ENCODE measurements at regions not wholly inside any gene's neighbourhood (a gene's known extent, or its start where the extent isn't known, plus 50 kb on each side); places are given as distances from the start of the nearest gene placed in this dataset.

DNA sequence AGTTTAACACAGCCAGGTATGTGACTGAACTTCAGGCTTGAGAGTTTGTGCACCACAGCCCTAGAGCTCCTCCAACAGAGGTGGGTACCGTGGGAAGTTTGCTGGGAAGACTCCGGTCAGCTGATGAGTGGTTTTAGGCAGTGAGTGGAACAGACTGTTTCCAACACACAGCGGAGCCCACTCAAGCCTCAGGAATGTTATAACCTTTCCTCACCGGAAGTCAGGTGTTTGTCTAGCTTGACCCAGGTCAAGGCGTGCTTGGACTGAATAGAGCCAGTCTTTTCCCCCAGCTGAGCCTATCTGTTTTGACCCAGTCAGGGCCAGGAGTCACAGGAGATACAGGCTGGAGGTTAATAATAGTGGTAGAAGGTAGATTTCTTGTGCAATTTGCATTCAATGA lies 138.4 kb upstream of the PARP11 start:
- TF ChIP-seq, protein P1, sequence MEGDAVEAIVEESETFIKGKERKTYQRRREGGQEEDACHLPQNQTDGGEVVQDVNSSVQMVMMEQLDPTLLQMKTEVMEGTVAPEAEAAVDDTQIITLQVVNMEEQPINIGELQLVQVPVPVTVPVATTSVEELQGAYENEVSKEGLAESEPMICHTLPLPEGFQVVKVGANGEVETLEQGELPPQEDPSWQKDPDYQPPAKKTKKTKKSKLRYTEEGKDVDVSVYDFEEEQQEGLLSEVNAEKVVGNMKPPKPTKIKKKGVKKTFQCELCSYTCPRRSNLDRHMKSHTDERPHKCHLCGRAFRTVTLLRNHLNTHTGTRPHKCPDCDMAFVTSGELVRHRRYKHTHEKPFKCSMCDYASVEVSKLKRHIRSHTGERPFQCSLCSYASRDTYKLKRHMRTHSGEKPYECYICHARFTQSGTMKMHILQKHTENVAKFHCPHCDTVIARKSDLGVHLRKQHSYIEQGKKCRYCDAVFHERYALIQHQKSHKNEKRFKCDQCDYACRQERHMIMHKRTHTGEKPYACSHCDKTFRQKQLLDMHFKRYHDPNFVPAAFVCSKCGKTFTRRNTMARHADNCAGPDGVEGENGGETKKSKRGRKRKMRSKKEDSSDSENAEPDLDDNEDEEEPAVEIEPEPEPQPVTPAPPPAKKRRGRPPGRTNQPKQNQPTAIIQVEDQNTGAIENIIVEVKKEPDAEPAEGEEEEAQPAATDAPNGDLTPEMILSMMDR (IDR thresholded peaks at IDR 0.05) = no peak
- TF ChIP-seq POLR2A (IDR thresholded peaks at IDR 0.05) = no peak
